ENCODE measurements at regions not wholly inside any gene's neighbourhood (a gene's known extent, or its start where the extent isn't known, plus 50 kb on each side); places are given as distances from the start of the nearest gene placed in this dataset.
A peak's percentile ranks its signal among the peaks of the same experiment; 100 is the strongest.
"Not testable (repeated sequence)": the region's sequence is repeated elsewhere in the genome, so short reads cannot be mapped to it uniquely, and the experiment has no call there.

DNA sequence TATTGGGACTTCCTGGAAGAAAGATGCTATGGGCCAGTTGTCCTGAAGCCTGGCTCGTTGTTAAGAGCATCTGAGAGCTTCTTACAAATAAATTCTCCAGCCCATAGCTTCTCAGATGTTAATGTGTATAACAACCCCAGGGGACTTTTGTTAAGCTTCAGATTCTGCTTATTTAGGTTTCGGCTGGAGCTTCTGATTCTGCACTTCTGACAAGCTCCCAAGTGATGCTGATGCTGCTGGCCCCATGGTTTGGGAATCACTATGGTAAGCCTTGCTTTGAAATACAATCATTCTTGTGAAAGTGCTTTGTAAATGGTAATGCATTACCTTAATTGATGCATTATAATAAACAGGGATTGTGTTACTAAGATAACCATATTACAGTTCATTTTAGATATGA lies 281.8 kb upstream of the PLD5 start:
- peak; percentile 46 for FAIRE-seq

DNA sequence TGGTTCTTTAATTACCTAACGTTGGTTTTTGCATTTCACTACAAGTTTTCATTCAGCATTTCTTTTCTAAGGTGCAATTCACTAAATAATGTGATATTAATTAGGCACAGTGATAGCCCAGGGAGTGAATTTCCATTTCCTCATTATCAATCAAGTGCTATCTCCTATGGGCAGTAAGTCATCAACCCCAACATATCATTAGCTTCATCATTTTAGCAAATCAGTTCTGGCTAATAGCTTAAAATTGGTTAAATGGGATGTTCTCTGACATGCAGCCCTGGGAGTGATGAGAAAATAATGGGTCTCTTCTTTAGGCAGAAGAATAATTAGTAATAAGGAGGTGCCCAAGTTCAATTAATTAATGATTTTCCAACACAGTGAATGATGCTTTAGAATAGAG lies 280.9 kb upstream of the PLD5 start:
- FAIRE-seq = not testable (repeated sequence)

DNA sequence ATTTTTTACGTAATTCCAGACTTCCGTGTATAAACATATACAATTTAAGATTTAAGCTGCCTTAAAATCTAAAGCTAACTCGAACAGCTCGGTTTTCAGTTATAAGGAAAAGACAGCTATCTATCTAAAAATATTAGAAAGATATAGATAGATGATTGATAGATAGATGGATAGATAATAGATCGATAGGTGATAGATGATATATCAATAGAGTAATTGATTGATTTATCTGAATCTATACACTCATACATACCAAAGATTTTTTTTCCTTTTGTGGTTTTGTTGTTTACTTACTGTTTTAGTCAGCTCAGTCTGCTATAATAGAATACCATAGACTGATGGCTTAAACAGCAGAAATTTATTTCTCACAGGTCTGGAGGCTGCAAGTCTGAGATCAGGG lies 278.5 kb upstream of the PLD5 start:
- peak; percentile 56 for FAIRE-seq

DNA sequence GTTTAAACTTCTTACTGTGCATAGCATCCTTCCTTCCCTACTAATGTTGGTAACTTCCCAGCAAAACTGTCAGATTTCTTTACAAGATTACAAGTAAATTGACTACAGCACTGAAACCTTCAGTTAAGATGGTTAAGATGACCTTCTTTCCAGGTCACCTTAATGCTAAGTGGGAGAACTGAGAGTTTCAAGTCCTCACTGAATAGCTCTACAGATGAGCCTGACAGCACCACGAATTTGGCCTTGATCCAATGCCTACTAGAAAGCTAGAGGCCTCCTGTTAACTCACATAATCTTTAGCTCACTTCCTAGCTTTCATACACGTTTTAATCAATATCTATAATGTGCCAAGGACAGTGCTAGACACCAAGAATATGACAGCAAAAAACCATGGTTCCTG lies 276.0 kb upstream of the PLD5 start:
- FAIRE-seq = no peak

- no peak for FAIRE-seq
These were observed 273.4 kb upstream of the PLD5 start for GRCh38 chr1:242797856-242798255.

- no peak for FAIRE-seq
These were observed 264.3 kb upstream of the PLD5 start for GRCh38 chr1:242788771-242789170.

GRCh38 chr1:242787968-242788367 lies 263.5 kb upstream of the PLD5 start:
- FAIRE-seq = no peak

GRCh38 chr1:242784807-242785206 lies 260.3 kb upstream of the PLD5 start:
- FAIRE-seq = no peak

- no peak for FAIRE-seq
These were observed 259.6 kb upstream of the PLD5 start for GRCh38 chr1:242784084-242784483.

DNA sequence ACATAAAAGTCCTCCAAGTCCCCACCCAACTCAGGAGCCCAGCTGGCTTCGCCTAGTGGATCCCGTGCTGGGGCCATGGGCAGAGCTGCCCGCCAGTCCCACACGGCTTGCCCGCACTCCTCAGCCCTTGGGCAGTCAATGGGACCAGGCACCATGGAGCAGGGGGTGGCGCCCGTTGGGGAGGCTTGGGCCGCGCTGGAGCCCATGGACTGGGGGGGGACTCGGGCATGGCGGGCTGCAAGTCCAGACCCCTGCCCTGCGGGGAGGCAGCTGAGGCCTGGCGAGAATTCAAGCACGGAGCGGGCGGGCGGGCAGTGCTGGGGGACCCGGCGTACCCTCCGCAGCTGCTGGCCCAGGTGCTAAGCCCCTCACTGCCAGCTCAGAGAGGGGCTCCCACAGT lies 249.8 kb upstream of the PLD5 start:
- FAIRE-seq = no peak

- no peak for FAIRE-seq
These were observed 245.9 kb upstream of the PLD5 start for GRCh38 chr1:242770366-242770765.

- FAIRE-seq = no peak
These were observed 239.7 kb upstream of the PLD5 start for GRCh38 chr1:242764161-242764560.

DNA sequence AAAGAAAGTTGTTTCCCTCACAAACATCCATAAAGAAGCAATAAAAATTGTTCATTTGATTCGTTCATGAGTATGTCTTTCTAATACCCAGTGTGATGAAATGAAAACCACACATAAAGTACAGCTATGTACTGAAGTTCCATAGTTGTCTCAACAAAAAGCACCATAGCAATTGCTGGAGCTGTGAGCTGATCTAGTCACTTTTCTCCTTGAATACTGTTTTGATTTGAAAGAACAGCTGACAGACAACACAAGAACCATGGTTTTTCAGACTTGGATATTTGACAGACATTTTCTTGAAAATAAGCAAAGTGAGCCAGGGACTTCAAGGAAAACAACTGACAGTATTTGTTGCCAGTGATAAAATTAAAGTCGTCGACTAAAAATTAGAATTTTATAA lies 237.1 kb upstream of the PLD5 start:
- no peak for FAIRE-seq

DNA sequence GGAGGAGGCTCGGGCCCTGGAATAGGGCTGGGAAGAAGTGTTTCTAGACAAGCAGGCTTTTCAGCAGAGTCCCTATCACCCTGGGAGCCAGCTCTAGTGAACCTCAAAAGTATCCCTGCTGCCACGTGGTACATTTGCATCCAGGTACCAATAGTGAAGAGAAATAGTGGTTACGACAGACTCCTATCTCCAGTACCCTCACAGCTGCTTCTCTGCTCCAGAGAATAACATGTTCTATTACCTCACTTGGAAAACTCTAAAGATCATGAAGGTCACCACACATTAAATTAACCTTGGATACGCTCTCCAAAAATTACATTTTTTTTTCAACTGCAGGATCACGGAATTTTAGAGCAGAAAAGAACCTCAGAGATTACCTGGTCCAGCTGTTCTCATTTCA lies 230.4 kb upstream of the PLD5 start:
- FAIRE-seq = no peak

GRCh38 chr1:242754125-242754524 lies 229.6 kb upstream of the PLD5 start:
- no peak for FAIRE-seq

DNA sequence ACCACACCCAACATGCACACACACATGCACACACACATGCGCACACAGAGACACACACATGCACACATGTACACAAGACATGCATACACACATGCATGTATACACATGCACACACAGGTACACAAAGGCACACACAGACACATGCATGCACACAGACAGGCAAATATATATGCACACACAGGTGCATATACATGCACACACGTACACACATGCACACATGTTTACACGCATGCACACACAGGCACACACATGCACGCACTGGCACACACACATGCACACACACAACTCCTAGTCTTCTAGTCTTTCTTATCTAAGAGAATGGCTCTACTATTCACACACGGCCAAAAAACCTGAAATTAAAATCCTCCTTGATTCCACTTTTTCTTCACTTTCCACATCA lies 222.7 kb upstream of the PLD5 start:
- FAIRE-seq = no peak

DNA sequence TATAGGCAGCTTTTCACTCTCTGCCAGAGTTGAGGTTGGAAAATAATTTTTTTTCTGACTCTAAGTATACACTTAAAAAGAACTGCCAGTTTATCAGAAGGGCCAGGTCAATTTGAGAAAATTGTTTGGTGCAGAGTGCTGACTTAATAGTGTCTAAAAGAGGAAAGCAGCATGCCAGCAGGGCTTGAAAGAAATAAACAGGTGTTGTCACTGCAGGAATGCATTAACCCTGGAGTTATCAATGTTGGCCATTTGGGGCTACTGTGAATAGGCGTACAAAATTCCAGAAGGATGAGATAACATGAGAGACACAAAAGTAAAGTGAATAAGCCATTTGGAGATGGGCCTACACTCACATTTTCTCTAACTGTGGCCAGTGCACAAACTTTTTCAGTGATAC lies 220.6 kb upstream of the PLD5 start:
- FAIRE-seq = no peak

GRCh38 chr1:242743983-242744780 lies 219.7 kb upstream of the PLD5 start:
- FAIRE-seq = no peak

DNA sequence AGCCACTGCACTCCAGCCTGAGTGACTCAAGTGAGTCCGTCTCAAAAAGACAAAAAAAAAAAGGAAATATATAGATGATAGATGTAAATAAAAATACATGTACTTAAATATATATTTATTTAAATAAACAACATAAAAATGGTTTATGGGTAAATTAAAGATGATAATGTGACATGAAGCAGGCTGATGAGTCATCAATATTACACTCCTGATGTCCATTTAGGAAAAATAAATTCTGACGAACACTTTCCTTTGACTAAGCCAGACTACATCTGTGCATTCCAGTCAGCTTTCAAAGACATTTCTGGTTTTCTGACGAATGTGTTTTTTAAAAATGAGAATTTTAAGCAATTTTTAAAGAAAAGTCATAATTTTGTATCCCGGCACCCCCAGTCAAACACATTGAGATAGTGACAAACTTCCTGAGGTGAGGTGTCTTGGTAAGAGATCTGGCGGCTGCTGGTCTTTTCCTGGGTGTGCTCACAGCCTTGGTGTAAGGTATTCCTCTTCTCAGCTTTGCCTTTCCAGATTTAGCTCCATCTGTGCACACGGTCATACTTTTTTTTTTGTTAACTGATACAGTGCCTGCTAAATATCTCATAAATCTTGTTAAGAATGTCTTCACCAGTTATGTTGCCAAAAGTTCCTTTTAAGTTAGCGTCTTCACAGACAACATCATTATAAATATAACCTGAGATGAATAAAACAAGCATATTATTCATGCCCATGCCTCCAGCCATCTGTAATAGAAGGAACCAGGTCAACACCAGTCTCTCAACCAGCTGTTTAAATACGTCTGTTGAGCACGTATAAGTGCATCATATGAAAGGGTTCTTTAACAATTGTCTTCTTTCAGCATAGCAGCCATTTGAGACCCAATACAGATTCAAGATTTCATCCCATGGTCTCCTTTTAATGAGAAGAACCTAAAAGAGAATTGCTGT lies 214.5 kb upstream of the PLD5 start:
- FAIRE-seq = no peak

DNA sequence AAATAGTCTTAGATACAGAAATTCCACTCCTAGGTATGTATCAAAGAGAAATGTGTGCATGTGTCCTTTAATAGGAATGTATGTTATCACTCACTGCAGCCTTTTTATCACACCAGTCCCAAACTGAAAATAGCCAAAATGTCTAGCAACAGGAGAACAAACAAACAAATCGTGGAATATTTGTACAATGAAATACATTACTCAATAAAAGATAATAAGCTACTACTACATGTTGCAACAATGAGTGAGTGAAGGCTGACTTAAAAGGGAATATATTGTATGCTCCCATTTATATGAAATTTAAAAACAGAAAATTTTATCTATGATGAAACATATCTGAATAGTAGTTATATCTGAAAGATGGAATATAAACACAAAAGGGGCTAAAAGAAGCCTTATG lies 212.1 kb upstream of the PLD5 start:
- no peak for FAIRE-seq

GRCh38 chr1:242735323-242735722 lies 210.8 kb upstream of the PLD5 start:
- FAIRE-seq = no peak

DNA sequence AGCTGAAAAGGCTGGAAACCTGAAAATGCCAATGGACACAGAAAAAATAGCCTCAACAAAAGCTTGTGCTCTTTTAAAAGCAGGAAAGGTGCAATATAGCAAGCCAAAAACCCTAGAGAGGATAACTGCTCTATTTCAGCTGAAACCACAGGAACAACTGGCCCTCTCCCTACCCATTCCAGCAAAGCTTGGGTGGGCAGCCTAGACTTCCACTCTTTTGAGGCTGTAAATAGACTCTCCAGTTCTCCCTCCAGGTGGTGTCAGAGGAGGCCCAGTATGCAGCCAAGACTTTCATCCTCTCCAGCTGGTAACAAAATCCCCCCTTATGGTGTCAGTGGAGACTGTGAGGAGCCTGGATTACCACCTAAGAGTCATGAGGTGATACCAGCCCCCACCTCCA lies 206.9 kb upstream of the PLD5 start:
- no peak for FAIRE-seq

DNA sequence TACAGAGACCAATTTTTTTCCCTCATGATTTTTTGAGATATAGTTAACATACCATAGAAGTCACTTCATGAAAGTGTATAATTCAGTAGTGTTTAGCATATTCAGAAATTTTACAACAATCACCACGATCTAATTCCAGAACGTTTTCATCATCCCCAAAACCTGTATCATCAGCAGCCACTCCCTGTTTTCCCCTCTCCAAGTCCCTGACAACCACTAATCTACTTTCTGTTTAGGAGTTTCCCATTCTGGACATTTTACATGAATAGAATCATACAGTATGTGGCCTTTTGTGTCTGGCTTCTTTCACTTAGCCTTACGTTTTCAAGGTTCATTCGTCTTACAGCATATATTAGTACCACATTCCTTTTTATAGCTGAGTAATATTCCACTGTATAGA lies 204.2 kb upstream of the PLD5 start:
- FAIRE-seq = no peak

DNA sequence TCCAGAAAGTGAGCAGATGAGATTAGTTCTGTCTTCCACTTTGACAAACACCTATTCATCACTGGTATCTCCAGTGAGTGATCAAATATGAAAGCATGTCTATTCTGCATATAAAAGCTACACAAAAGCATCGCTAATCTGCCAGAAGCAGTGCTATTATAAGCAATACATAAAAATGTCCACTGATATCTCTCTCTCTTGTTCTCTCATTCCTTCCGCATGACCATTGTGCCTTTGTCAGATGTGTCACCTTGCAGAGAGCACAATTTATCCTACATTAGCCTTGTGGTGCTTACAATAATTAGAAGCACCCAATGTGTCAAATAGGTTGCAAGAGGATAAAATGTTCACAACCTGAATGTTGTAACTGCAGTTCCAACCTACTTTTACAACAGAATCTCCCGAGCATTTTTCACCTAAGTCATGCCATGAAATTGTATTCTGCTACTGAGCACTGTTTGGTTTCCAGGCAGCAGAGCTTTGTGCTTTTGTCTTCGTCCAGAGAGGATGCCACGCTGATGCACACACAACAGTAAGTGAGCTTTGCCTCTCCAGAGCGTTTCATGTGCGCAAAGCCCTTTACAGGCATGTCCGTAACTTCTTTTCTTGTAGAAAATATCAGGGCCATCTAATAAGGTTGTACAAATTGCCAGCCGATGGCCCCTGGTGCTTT lies 198.7 kb upstream of the PLD5 start:
- FAIRE-seq = no peak

Data from TTC549 (cell line).